Testis (tissue), 2 donors: ENCODE measurements at regions not wholly inside any gene's neighbourhood (a gene's known extent, or its start where the extent isn't known, plus 50 kb on each side); places are given as distances from the start of the nearest gene placed in this dataset.

ENCODE experiments used
- DNase-seq: peaks from one replicate; pipeline ENCODE4 v3.0.0-alpha.2; 2019
- H3K27ac ChIP-seq, 2 donors: fragments of 200-600 bp; sonication (generic); one replicate each; pipeline ENCODE4 v1.5.1; 2019
- H3K27me3 ChIP-seq: fragments of 200-600 bp; sonication (generic); one replicate; pipeline ENCODE4 v1.5.1; 2019
- H3K36me3 ChIP-seq: fragments of 200-600 bp; sonication (generic); one replicate; pipeline ENCODE4 v1.5.1; 2017; ENCODE audit warnings: low read depth; ENCODE audit errors: missing control alignments
- H3K4me1 ChIP-seq: fragments of 200-600 bp; sonication (generic); one replicate; pipeline ENCODE4 v1.5.1; 2019
- H3K4me3 ChIP-seq, 2 donors: fragments of 200-600 bp; sonication (generic); one replicate each; pipeline ENCODE4 v1.5.1; 2017 to 2019
- H3K9me3 ChIP-seq: fragments of 200-600 bp; sonication (generic); one replicate; pipeline ENCODE4 v1.5.1; 2017
- CTCF ChIP-seq, 3 experiments: fragments of 450-650 bp in 2 of 3; fragments of 200-600 bp in 1 of 3; sonication (generic) in 1 of 3; IDR thresholded peaks; one replicate each; pipeline ENCODE4 v1.5.1; 2016 to 2019; ENCODE audit warnings: antibody characterized with exemption in 3 of 3, mild to moderate bottlenecking in 2 of 3, moderate library complexity in 1 of 3
- POLR2A ChIP-seq: fragments of 450-650 bp; IDR thresholded peaks from one replicate; pipeline ENCODE4 v1.6.1; 2017; ENCODE audit warnings: antibody characterized with exemption, mild to moderate bottlenecking, moderate library complexity
- WGBS, 2 donors: methylation state at CpG; one replicate each; pipeline ENCODE4 v1.1.5; 2018; 5-methylcytosine and 5-hydroxymethylcytosine counted together
- intact Hi-C: fragments of 100-400 bp; cut with DNase I; formaldehyde crosslinking; loops from one replicate; pipeline ENCODE4 v1.15.1; 2023; ENCODE audit warnings: low total_unique reads

DNA sequence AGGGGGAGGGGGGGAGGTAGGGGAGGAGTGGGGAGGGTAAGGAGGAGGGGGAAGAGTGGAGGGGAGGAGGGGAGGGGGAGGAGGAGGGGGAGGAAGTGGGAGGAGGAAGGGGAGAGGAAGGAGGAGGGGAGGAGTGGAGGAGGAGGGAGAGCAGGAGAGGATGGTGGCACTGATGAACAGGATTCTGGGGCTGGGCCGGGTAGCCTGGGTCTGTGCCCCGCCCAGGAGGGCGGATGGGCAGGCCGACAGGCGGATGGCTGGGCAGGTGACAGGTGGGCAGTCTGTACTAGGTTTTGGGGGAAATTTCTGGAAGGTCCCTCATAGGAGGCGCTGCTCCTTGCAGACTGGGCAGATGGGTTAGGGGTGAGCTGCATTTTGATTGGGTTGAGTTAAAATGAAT lies 66.0 kb upstream of the ADRA2C start:
- Histone ChIP-seq H3K36me3 (no peaks in the 10 kb centered on the region), H3K27ac (no peak overlapping the region), H3K4me3 (no peak overlapping the region), H3K27me3 (no peaks in the 10 kb centered on the region), H3K9me3 (no peaks in the 10 kb centered on the region), H3K4me1 (no peaks in the 10 kb centered on the region)
- intact Hi-C loops, result no loop called here
- TF ChIP-seq CTCF (IDR thresholded peaks at IDR 0.05) (no peak), POLR2A (no peak)
- DNase-seq, result no peak
- WGBS, 2 donors, result 85 to 86% methylated on average over 6 of the region's 6 CpGs

DNA sequence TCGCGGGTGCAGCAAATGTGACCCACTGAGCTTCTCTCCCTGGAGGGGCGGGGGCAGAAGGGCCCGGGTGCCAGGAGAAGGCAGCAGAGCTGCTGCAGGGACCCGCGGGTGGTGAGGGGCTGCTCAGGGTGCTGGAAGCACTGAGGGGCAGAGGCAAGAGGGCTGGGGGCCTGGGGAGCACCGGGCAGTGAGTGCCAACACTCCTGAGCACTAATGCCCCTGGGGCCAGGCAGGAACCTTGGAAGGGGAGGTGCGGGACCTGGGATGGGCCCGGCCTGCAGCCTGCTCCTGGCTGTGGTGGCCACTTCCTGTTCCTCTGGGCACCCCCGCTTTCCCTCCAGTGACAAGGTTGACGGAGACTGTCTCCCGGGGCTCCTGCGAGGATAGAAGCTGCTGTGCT lies 66.5 kb upstream of the ADRA2C start:
- intact Hi-C loops, result no loop called here
- Histone ChIP-seq H3K36me3 (no peaks in the 10 kb centered on the region), H3K27me3 (no peaks in the 10 kb centered on the region), H3K4me3 (no peak overlapping the region), H3K4me1 (no peaks in the 10 kb centered on the region), H3K27ac (no peak overlapping the region), H3K9me3 (no peaks in the 10 kb centered on the region)
- WGBS, 2 donors, result 70 to 85% methylated on average over 5 to 13 of the region's 13 CpGs
- no peak for DNase-seq
- no peak for TF ChIP-seq POLR2A
- no peak for TF ChIP-seq CTCF (IDR thresholded peaks at IDR 0.05)

DNA sequence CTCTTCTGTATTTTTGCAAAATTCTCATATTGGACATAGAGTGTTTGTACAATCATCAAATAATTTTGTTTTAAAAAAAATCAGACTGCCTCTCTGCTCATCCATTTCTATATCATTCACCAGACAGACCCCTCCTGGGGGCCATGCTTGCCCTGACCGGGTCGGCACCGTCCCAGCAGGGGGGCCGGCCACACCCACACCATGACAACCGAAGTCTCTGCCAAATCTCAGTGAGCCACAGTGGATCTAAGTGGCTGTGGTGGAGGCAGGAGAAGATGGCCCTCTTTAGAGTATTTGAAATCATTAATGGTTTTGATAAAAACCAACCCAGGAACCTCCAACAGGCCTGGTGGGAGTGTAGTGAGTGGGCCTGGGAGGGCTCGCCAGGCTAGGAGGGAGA lies 66.9 kb upstream of the ADRA2C start:
- H3K27ac ChIP-seq, result no peak overlapping the region
- H3K36me3 ChIP-seq, result no peaks in the 10 kb centered on the region
- intact Hi-C loops, result no loop called here
- DNase-seq, result no peak
- H3K9me3 ChIP-seq, result no peaks in the 10 kb centered on the region
- no peak overlapping the region for H3K4me3 ChIP-seq
- no peaks in the 10 kb centered on the region for H3K27me3 ChIP-seq
- no peaks in the 10 kb centered on the region for H3K4me1 ChIP-seq
- TF ChIP-seq CTCF (IDR thresholded peaks at IDR 0.05) (no peak), POLR2A (no peak)
- 85 to 87% methylated on average over 5 to 6 of the region's 6 CpGs for WGBS, 2 donors

- 95 to 98% methylated on average over 1 of the region's 1 CpG for WGBS, 2 donors
- H3K27ac ChIP-seq, result no peak overlapping the region
- H3K4me3 ChIP-seq, result no peak overlapping the region
- DNase-seq, result no peak
- TF ChIP-seq POLR2A, result no peak
- TF ChIP-seq CTCF (IDR thresholded peaks at IDR 0.05), result no peak
- no peaks in the 10 kb centered on the region for H3K27me3 ChIP-seq
- intact Hi-C loops, result no loop called here
- H3K4me1 ChIP-seq, result no peaks in the 10 kb centered on the region
- H3K36me3 ChIP-seq, result no peaks in the 10 kb centered on the region
- no peaks in the 10 kb centered on the region for H3K9me3 ChIP-seq
These were observed 69.2 kb upstream of the ADRA2C start for GRCh38 chr4:3697033-3697432.

DNA sequence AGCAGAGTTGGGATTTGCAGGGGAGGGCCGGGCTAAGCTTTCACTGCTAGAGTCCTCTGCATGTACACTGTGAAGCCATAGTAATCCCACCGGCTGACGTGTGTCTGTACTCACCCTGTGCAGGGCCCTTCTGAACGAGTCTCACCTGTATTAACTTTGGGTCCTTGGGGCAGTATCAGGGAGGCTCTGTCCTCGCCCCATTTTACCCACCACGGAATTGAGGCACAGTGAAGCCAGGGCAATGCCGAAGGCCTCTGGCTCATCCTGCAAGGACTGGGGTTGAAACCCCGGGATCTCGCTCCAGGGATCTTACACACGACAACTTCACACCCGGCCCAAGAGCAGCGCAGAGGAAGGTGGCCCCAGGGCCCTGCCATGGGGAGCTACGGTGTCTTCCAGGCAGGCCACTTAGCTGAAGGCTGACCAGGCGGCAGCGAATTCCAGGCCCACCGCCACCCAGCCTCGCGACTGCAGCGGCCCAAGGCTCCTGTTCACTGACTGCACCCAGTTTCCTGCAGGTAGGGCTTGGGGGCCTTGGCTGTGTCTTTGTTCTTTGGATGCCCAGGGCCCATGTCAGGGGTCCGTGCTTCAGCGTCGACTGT lies 75.5 kb upstream of the ADRA2C start:
- TF ChIP-seq POLR2A (no peak), CTCF (IDR thresholded peaks at IDR 0.05) (no peak)
- intact Hi-C loops, result no loop called here
- H3K9me3 ChIP-seq, result no peaks in the 10 kb centered on the region
- no peak overlapping the region for H3K27ac ChIP-seq
- H3K4me3 ChIP-seq, result no peak overlapping the region
- no peaks in the 10 kb centered on the region for H3K36me3 ChIP-seq
- no peaks in the 10 kb centered on the region for H3K4me1 ChIP-seq
- DNase-seq, result no peak
- 86 to 94% methylated on average over 14 to 22 of the region's 22 CpGs for WGBS, 2 donors
- H3K27me3 ChIP-seq, result no peaks in the 10 kb centered on the region
